Left ventricle myocardium superior (tissue), 1 donor: ENCODE measurements at regions not wholly inside any gene's neighbourhood (a gene's known extent, or its start where the extent isn't known, plus 50 kb on each side); places are given as distances from the start of the nearest gene placed in this dataset.
"Not testable (repeated sequence)": the region's sequence is repeated elsewhere in the genome, so short reads cannot be mapped to it uniquely, and the experiment has no call there.

ENCODE experiments used
- ATAC-seq: fragments of 200-7000 bp; cut with Tn5 transposase; one replicate; pipeline ENCODE4 v1.9.1; 2020; ENCODE audit warnings: mild to moderate bottlenecking, moderate library complexity
- DNase-seq: peaks from one replicate; pipeline ENCODE4 v3.0.0-alpha.2; 2020
- intact Hi-C: fragments of 100-400 bp; cut with micrococcal nuclease; formaldehyde crosslinking; loops from one replicate; pipeline ENCODE4 v1.11.0; 2022
- donor health status: DM: no; HTN: yes; CAD: no; lungs with severe emphysema.

DNA sequence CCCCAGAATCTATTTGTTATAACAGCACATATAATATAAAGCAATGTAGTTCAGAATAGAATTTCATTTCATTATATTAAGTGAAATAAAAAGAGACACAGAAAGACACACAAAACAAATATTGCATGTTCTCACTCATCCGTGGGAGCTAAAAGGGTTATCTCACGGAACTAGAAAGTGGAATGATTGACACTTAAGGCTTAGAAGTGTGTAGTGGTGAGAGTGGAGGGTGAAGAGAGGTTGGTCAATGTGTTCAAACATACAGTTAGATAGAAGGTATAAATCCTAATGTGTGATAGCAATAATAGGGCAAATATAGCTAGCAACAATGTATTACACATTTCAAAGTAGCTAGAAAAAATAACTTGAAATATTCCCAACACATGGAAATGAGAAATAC is 1001.7 kb upstream of the TMPRSS15 start:
- intact Hi-C loops = no loop called here
- ATAC-seq (no peak), DNase-seq (no peak)

DNA sequence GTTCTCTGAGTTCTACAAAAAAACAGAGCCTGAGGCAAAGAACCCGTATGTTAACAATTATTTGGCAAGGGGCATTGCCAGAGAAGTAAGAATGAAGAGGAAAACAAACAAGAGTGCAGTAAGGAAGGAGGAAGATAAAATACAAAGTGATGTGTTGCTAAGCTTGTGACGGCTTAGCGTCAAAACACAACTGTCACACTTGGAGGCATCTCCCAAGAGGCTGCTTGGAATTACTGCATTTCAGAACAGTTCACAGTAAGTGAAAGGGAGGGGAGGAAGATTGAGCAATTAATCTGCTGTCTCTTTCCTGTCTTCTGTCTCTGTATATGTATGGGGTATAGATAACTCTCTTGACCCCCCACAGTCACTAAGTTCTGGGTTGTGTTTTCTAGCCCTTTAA is 1017.0 kb upstream of the TMPRSS15 start:
- DNase-seq (no peak), ATAC-seq (no peak)
- intact Hi-C loops = no loop called here

DNA sequence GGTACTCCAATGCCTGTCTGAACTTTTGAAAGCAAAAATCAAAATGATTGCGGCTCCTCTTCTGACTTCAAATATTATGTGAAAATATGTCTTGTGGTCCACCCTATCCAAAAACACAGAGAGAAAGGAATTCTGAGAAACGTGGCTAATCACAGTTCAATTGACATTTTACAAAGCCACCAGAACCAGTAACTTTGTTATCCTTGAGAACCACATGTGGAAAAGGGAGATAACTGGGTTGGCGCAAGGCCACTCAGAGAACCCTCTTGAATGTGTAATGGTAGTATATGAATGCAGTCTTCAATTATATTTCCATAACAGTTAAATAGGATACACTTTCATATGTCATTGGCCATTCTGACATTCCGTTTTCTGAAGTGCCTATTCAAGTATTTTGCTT is 1030.0 kb upstream of the TMPRSS15 start:
- intact Hi-C loops = no loop called here
- DNase-seq = no peak
- ATAC-seq = no peak

DNA sequence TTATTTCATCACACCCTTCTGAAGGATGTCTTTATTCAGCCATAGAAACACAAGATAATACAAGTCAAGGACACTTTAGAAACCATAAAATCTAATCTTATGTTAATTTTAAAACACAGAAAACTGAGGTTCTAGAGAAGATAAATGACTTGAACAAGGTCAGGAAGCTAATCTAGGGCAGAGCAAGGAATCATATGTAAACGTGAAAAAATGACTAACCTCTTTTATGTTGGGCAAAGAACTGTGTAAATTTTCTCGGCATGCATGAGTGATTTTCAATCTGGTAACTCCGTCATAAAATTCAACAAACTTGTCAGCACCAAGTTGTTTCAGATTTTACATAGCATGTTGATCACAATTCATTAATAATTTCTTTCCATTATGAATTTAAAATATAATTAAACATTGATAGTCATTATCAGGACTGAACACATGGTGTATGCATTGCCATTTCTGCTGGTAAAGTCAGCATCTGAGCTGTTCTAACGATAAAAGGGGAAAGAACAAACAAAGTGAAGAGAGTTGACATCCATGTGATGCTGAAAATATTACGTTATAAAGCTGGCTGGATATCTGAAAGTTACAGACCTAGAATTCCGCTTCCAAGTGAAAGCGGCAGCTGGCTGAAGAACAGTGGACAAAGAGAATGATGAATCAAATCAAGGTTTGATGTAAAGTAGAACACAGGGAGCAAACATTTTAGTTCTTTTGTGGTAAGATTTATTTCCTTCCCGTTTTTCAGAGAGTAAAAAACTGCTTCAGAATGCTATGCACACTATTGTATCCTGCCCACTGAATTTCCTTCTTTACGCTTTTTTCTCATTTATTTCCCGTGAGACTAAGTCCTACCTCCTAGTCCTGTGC is 1037.4 kb upstream of the TMPRSS15 start:
- intact Hi-C loops = no loop called here
- no peak for ATAC-seq
- DNase-seq = no peak

DNA sequence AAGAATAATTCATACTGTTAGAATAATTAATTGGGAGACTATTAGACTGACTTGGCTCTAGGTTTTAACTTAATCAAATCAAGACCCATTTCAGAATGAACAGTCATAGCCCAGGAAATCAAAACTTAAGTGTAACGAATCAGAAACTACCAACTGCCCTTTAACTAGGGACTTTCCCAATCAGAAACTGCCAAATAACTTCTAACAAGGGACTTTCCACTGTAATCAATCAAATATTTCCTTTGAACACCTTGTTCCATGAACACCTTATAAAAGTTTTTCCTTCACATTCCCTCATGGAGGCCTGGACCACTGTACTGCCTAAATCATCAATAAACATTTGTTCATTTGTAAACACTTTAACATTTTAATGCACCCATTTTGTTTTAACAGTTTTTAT is 1054.7 kb upstream of the TMPRSS15 start:
- no peak for DNase-seq
- intact Hi-C loops = no loop called here
- ATAC-seq = no peak

DNA sequence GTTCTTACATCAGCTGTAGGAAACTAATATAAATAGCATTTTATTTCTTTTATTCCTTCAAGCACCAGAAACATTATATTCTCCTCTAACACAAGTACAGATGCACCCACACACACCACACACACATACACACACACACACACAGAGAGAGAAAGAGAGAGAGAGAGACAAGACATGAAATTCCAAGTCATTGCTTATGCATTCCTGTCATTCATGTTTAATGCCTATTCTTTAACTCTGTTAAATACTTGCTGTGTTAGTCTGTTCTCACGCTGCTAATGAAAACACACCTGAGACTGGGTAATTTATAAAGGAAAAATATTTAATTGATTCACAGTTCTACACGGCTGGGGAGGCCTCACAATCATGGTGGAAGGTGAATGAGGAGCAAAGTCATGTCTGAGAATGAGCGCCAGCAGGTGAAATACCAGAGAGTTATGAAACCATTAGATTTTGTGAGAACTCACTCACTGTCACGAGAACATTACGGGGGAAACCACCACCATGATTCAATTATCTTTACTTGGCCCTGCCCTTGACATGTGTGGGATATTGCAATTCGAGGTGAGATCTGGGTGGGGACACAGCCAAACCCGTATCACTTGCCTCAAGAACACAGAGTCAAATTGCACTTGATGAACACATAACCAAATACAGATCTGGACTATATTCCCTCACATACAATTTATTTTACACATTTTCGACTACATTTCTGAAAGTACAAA is 1058.1 kb upstream of the TMPRSS15 start:
- intact Hi-C loops = no loop called here
- no peak for ATAC-seq
- DNase-seq = no peak

DNA sequence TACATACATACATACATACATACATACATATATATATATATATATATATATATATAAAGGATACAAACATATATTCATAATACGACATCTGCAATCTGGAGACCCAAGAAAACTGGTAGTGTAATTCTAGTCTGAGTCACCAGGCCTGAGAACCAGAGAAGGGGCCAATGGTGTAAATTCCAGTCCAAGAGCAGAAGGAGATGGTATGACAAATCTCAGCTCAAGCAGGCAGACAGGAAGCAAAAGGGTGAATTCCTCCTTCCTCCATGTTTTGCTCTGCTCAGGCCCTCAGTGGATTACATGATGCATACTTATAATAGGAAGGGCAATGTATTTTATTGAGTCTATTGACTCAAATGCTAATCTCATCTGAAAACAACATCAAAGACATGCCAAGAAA is 1060.4 kb upstream of the TMPRSS15 start:
- intact Hi-C loops = no loop called here
- ATAC-seq (no peak), DNase-seq (no peak)

DNA sequence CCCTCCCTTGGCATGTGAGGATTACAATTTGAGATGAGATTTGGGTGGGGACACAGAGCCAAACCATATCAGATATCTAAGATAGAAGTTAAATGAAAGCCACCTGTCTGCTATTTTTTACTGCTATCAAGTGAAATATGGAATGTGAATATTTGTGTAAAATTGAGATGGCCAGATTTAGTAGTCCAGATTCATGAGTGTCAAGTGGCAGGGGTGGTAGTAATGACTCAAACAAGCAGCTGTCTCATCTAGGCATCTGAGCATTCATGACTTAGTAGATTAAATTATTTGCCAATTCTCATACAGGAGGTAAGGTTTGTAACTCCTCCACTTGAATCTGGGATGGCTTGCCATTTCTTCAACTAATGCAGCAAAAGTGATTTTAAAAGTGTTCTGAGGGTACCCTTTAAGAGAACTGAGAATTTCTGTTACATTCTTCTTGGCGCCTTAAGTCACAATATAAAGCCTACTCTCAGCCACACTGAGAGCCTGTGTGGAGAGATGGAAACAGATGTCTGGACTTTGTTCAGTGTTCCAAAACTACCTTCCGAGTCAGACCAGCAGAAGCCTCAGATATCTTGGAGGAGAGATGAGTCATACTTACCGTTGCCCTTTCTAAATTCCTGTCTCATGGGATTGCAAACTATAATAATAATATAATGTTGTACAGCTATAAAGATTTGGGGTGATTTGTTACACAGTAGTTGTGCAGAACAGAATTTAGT is 1065.6 kb upstream of the TMPRSS15 start:
- DNase-seq = no peak
- ATAC-seq = no peak
- intact Hi-C loops = no loop called here

DNA sequence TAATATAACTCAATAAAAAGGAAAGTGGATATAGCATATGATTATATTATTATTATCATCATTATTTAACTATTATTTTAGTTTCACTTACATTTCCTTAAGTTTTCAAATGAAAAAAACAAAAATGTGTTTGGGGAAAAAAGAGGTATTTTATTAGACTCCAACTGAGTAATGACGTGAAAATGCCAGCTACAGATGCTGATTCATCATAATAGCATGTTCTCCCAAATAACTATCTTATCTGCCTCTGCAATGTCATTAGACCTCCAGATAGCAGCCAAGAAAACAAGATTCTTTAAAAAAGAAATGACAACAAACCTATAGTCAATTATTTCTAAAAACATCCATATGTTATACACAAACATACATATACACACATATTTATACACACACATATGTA is 1071.9 kb upstream of the TMPRSS15 start:
- no peak for ATAC-seq
- DNase-seq = no peak
- intact Hi-C loops = no loop called here

DNA sequence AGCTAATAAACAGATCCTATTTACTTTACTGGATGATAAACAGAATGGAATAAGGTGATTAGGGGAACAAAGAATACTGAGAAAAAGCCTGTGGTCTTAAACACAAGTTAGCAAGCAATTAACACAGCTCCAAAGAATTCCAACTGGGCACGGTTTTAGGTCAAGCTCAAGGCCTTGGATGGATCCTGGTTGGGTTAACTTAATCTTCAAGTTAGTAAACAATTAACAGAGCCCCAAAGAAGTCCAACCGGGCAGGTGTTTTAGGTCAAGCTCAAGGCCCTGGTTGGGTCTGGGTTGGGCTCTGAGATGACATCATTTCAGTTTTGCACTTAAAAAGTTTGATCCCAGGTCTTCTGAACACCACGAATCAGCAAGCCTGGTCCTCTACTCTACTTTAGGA is 1086.3 kb upstream of the TMPRSS15 start:
- intact Hi-C loops = no loop called here
- DNase-seq (no peak), ATAC-seq (no peak)

DNA sequence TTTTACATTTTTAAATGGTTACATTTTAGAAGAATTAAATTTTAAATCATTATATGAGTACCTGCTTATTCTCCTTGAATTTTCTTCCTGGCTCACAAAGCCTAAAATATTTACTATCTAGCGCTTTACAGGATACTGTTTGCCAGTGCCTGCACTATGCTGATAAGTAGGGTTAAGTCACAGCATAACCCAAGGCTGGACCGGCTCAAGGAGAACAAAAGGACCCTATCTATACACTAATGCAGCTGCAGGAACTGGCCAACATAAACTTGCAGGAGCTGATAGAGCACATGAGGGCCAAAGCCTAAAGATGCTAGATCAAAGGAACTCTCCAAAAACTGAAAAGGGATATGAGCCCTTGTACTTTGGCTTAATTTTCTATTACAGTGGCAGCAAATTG is 1086.9 kb upstream of the TMPRSS15 start:
- DNase-seq (no peak), ATAC-seq (no peak)
- intact Hi-C loops = no loop called here

DNA sequence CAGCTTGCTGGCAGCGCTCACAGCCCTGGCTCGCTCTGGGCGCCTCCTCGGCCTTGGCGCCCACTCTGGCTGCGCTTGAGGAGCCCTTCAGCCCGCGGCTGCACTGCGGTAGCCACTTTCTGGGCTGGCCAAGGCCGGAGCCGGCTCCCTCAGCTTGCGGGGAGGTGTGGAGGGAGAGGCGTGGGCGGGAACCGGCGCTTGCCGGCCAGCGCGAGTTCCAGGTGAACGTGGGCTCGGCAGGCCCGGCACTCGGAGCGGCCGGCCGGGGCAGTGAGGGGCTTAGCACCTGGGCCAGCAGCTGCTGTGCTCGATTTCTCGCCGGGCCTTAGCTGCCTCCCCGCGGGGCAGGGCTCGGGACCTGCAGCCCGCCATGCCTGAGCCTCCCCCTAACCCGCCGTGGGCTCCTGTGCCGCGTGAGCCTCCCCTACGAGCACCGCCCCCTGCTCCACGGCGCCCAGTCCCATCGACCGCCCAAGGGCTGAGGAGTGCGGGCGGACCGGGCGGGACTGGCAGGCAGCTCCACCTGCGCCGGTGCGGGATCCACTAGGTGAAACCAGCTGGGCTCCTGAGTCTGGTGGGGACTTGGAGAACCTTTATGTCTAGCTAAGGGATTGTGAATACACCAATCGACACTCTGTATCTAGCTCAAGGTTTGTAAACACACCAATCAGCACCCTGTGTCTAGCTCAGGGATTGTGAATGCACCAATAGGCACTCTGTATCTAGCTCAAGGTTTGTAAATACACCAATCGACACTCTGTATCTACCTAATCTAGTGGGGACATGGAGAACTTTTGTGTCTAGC is 1090.1 kb upstream of the TMPRSS15 start:
- ATAC-seq, intact Hi-C loops: not testable (repeated sequence)

DNA sequence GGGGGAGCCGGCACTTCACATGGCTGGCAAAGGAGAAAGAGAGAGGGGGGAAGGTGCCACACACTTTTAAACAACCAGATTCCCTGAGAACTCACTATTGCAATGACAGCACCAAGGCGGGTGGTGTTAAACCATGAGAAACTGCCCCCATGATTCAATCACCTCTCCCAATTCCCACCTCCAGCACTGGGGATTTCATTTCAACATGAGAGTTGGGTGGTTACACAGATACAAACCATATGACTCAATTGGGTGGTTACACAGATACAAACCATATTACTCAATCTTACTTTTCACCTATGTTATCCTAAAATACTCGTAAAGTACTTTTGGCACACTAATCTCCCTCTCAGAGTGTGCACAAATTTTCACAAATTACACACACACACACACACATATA is 1097.5 kb upstream of the TMPRSS15 start:
- intact Hi-C loops = no loop called here
- DNase-seq = no peak
- no peak for ATAC-seq

More for the DNA sequence above, 1090.1 kb upstream of the TMPRSS15 start:
- DNase-seq = not testable (repeated sequence)

DNA sequence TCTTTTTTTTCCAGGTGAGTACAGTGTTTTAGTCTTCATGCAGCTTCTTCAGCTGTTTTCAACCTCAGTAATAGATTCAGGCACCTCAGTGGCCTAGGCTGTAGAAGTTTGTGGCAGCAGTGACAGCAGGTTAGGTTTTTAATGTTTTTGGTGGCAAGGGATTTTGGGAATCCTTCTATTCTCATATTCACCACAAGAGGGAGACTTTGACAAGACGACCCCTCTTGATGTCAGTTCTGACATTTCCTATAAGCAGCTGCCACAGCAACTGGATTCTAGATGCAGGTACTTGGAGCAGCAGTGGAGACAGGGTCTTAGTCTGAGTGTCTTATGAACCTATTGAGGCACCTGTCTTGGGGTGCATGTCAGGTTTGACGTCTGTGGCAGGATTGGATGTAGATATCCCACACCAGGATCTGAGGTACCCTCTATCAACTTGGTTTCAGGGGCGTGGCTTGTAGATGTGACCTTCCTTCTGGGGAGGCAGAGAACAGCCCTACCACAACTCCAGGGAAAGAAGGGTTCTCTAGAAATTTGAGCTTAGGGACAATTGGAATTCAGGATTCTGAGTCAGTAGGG is 1104.2 kb upstream of the TMPRSS15 start:
- intact Hi-C loops = no loop called here
- DNase-seq (no peak), ATAC-seq (no peak)

DNA sequence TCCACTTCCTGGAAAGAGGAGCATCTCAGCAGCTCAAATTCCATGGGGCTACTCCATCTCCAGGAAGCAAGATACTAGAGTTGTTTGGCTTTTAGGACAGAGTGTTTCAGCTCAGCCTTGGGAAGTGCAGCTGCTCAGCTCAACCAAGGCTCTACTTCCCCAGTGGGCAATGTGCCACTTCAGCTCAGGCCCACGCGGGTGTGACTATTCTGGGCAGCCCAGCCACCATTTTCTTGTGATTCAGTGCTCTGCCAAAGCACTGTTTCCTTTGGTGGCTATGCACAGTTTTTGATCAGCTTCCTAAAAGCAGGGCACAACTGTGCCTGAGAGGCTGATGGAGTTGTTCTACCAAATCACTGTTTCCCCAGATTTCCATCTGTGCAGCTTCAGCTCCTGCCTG is 1104.9 kb upstream of the TMPRSS15 start:
- no peak for DNase-seq
- no peak for ATAC-seq
- intact Hi-C loops = no loop called here

DNA sequence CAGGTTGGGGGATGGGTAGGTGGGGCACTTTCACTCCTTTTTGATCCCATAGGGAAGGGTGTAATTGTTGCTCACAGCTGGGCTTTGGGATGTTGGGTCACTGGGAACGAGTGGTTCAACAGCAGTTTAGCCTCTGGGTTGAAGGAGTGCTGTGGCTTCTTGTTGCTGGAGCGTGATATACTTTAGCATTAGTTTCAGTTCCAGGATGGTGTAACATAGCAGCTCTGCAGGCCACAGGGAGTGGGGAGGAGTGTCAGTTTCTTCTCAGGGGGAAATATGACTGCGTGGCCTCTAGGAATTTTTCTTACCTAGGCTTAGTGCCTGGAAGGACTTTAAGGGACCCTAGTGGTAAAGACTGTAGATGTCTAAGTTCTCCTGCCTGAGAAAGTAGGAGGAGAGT is 1105.3 kb upstream of the TMPRSS15 start:
- intact Hi-C loops = no loop called here
- no peak for DNase-seq
- no peak for ATAC-seq

DNA sequence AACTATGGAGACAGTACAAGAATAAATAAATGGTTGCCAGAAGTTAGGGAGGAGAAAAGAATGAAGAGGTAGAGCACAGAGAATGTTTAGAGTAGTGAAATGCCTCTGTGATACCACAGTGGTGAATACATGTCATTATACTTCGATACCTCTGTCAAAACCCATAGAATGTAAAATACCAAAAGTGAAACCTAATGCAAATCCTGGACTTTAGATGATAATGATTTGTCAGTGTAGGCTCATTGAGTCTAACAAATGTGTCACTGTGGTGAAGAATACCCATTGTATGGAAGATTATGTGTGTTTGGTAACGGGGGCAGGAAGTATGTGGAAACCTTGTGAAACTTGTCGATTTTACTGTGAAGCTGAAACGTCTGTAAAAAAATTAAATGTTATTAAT is 1106.5 kb upstream of the TMPRSS15 start:
- ATAC-seq (no peak), DNase-seq (no peak)

DNA sequence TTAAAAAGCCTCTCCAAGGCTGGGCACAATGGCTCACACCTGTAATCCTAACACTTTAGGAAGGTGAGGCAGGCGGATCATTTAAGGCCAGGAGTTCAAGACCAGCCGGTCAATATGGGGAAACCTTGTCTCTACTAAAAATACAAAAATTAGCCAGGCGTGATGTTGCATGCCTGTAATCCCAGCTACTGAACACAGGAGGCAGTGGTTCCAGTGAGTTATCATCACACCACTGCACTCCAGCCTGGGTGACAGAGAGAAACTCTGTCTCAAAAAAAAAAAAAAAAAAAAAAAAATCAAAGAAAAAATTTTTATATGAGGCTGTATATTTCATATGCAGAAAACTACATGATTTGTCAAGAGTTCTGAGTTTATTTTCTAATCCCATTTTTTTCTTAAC is 1107.1 kb upstream of the TMPRSS15 start:
- ATAC-seq (no peak), DNase-seq (no peak)
- intact Hi-C loops = no loop called here

More for the DNA sequence above, 1106.5 kb upstream of the TMPRSS15 start:
- intact Hi-C loops = no loop called here

DNA sequence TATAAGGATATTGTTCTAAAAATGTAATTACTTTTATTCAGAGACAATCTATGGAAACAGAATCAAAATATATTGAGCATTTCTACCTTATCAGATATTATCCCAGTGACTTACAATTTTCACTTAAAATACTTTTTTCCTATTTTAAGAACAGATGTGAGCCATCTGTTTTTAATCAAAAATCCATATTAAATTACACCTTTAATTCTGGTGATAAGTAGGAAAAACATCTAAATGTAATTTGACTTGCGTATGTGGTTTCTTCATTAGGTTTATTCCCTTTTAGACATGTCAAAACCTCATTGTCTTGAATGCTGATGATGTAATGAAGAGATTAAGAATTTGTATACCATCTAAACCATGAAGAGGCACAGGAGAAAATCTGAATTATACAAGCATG is 1118.8 kb upstream of the TMPRSS15 start:
- ATAC-seq = no peak
- intact Hi-C loops = no loop called here
- DNase-seq = no peak
